ENCODE measurements at regions not wholly inside any gene's neighbourhood (a gene's known extent, or its start where the extent isn't known, plus 50 kb on each side); places are given as distances from the start of the nearest gene placed in this dataset.

DNA sequence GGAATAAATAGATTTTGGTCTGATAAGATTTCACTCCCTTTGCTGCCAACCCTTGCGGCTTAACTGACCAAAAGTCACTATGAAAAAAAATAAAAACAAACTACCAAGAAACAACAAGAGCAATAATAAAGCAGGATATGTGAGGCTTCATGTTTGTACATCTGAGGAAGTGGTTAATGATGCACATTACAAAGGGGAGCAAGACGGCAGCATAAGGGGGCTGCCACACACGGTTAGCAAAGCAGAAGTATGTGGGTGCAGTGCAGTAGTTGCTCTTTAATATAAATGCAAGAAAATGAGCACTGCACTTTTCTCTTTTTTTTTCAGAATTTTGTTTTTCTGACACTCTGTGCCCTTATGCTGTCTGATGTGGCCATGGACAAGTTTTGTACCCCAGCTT, 377.1 kb upstream of the CNTNAP5 start:
- TF ChIP-seq POLR2AphosphoS5 (IDR thresholded peaks at IDR 0.05; ENCODE audit: low read depth, low read length) (no peak), POLR2A (IDR thresholded peaks at IDR 0.05; ENCODE audit: low read depth, low read length) (no peak), TAF1 (IDR thresholded peaks at IDR 0.05; ENCODE audit: low read depth, low read length) (no peak)

All from GM12891 (cell line).